Suppressor macrophage treated with lipopolysaccharide for 1 hour (primary cell): ENCODE measurements at regions not wholly inside any gene's neighbourhood (a gene's known extent, or its start where the extent isn't known, plus 50 kb on each side); places are given as distances from the start of the nearest gene placed in this dataset.

Experiments
- DNase-seq, 3 donors: peaks; one replicate each; pipeline ENCODE4 v3.0.0-alpha.2; 2020 to 2022

GRCh38 chr6:4008324-4009047, 70.5 kb downstream of the FAM217A start:
- peak; percentile 76 to 93 (median 90) for DNase-seq

GRCh38 chr6:4009486-4009885, 69.5 kb downstream of the FAM217A start:
- DNase-seq, result no peak

GRCh38 chr6:4010048-4010447, 68.9 kb downstream of the FAM217A start:
- no peak for DNase-seq

GRCh38 chr6:4010689-4011090, 68.2 kb downstream of the FAM217A start:
- DNase-seq, result no peak

- no peak for DNase-seq
Observed at GRCh38 chr6:4012826-4013225, 66.1 kb downstream of the FAM217A start.

- DNase-seq, result no peak
Observed at GRCh38 chr6:4017058-4017739, 61.7 kb downstream of the FAM217A start.

- DNase-seq, result peak in 1 of 3 donors; percentile 31
Observed at GRCh38 chr6:4017834-4018170, 61.1 kb downstream of the FAM217A start.

- DNase-seq, result peak; percentile 99
Observed at GRCh38 chr6:4018171-4018923, 60.6 kb downstream of the FAM217A start.
